ENCODE measurements at regions not wholly inside any gene's neighbourhood (a gene's known extent, or its start where the extent isn't known, plus 50 kb on each side); places are given as distances from the start of the nearest gene placed in this dataset.

DNA sequence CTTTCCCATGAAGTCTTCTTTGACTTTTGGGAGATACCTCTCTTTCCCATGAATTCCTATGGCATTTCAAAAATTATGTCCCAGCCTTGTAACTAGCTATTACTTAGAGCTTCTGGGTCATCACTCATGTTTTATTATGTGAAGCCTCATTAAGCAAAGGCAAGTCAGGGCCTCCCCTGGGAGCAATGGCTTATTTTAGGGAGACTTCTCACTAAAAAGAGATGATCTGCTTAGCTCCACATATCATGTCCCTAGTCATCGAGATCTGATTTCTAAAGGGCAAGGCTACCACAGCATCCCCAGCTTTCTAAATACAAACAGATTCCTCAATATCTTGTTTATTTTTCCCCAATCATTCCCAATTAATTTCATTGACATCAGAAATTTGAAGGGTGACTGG lies 154.0 kb upstream of the MANEA start:
- dilution Hi-C loops (cut with HindIII; ENCODE audit: low sequenced_read_pairs, unreplicated experiment) (no loop called here), in situ Hi-C loops (cut with MboI; ENCODE audit: low sequenced_read_pairs) (no loop called here), intact Hi-C loops (cut with micrococcal nuclease) (no loop called here)
- Histone ChIP-seq H3K4me1 (ENCODE audit: control insufficient read depth, insufficient read depth, low read length) (no peaks in the 10 kb centered on the region), H3K9ac (ENCODE audit: low read depth, low read length) (no peak overlapping the region), H3K56ac (ENCODE audit: extremely low read depth, insufficient read depth, low read length) (no peak overlapping the region), H2BK120ac (ENCODE audit: low read depth, low read length) (no peak overlapping the region), H4K91ac (ENCODE audit: insufficient read depth, low read depth, low read length) (no peak overlapping the region), H2AK9ac (replicated peaks; ENCODE audit: low read depth, low read length, poor library complexity) (no peak overlapping the region), H3K18ac (ENCODE audit: low read depth, low read length) (no peak overlapping the region), H3K9me3 (ENCODE audit: control insufficient read depth, insufficient read depth, low read length) (no peaks in the 10 kb centered on the region), H3K4me3 (ENCODE audit: insufficient read depth, low read depth, low read length) (no peak overlapping the region), H3K79me1 (ENCODE audit: low read depth in 1 of 2, low read length in 2 of 2) (no peaks in the 10 kb centered on the region), H2AK5ac (ENCODE audit: low read depth, low read length) (no peak overlapping the region), H2BK15ac (ENCODE audit: low read depth, low read length) (no peak overlapping the region), H3K14ac (replicated peaks; ENCODE audit: low read depth, low read length) (no peak overlapping the region), H3K23ac (ENCODE audit: low read depth, low read length) (no peak overlapping the region), H3K4me2 (ENCODE audit: low read depth, low read length) (no peak overlapping the region), H4K8ac (ENCODE audit: low read depth in 2 of 2, low read length in 2 of 2) (no peak overlapping the region), H3K27ac (ENCODE audit: insufficient read depth, low read length) (no peak overlapping the region), H3K36me3 (ENCODE audit: control insufficient read depth, insufficient read depth, low read length) (no peaks in the 10 kb centered on the region), H2BK5ac (ENCODE audit: low read depth, low read length, poor library complexity, severe bottlenecking) (no peak overlapping the region), H3K9me1 (ENCODE audit: insufficient read depth, low read length) (no peaks in the 10 kb centered on the region), H4K20me1 (ENCODE audit: insufficient read depth, low read length) (no peaks in the 10 kb centered on the region), H3K4ac (ENCODE audit: low read depth, low read length) (no peak overlapping the region), H3K27me3 (ENCODE audit: control insufficient read depth, insufficient read depth, low read length) (no peaks in the 10 kb centered on the region), H4K5ac (ENCODE audit: low read depth, low read length) (no peak overlapping the region), H2BK20ac (ENCODE audit: low read depth, low read length) (no peak overlapping the region), H2AFZ (replicated peaks; ENCODE audit: low read length, poor library complexity) (no peak overlapping the region)
- no TSS peak for BruUV-seq (replicated peaks)
- WGBS, 2 experiments (ENCODE audit: extremely low coverage in 2 of 2, insufficient read length in 1 of 2), result no CpG with 5 or more reads among the region's 1 CpG
- DNase-seq (no peak), ATAC-seq (ENCODE audit: low read depth) (no peak)
- TF ChIP-seq NFE2L2 (IDR thresholded peaks at IDR 0.05; ENCODE audit: low read depth, low read length) (no peak), MAZ (IDR thresholded peaks at IDR 0.05; ENCODE audit: borderline replicate concordance, low read depth, low read length) (no peak), CHD1 (IDR thresholded peaks at IDR 0.05; ENCODE audit: low read depth, low read length) (no peak), FOS (IDR thresholded peaks at IDR 0.05; ENCODE audit: low read depth, low read length) (no peak), CEBPB (IDR thresholded peaks at IDR 0.05; ENCODE audit: low read depth, low read length) (no peak), RAD21 (IDR thresholded peaks at IDR 0.05; ENCODE audit: low read length) (no peak), RCOR1 (IDR thresholded peaks at IDR 0.05; ENCODE audit: insufficient replicate concordance, low read length) (no peak), SMC3 (IDR thresholded peaks at IDR 0.05; ENCODE audit: low read depth, low read length) (no peak), MAFK (IDR thresholded peaks at IDR 0.05; ENCODE audit: low read depth, low read length) (no peak), POLR2A (IDR thresholded peaks at IDR 0.05; ENCODE audit: low read depth, low read length) (no peak), RFX5 (IDR thresholded peaks at IDR 0.05; ENCODE audit: low read depth, low read length) (no peak)
- TF ChIP-seq, protein P1, sequence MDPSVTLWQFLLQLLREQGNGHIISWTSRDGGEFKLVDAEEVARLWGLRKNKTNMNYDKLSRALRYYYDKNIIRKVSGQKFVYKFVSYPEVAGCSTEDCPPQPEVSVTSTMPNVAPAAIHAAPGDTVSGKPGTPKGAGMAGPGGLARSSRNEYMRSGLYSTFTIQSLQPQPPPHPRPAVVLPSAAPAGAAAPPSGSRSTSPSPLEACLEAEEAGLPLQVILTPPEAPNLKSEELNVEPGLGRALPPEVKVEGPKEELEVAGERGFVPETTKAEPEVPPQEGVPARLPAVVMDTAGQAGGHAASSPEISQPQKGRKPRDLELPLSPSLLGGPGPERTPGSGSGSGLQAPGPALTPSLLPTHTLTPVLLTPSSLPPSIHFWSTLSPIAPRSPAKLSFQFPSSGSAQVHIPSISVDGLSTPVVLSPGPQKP (IDR thresholded peaks at IDR 0.05; ENCODE audit: borderline replicate concordance, low read depth, low read length), result no peak
- TF ChIP-seq, protein P2, sequence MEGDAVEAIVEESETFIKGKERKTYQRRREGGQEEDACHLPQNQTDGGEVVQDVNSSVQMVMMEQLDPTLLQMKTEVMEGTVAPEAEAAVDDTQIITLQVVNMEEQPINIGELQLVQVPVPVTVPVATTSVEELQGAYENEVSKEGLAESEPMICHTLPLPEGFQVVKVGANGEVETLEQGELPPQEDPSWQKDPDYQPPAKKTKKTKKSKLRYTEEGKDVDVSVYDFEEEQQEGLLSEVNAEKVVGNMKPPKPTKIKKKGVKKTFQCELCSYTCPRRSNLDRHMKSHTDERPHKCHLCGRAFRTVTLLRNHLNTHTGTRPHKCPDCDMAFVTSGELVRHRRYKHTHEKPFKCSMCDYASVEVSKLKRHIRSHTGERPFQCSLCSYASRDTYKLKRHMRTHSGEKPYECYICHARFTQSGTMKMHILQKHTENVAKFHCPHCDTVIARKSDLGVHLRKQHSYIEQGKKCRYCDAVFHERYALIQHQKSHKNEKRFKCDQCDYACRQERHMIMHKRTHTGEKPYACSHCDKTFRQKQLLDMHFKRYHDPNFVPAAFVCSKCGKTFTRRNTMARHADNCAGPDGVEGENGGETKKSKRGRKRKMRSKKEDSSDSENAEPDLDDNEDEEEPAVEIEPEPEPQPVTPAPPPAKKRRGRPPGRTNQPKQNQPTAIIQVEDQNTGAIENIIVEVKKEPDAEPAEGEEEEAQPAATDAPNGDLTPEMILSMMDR (conservative IDR thresholded peaks at IDR 0.05; ENCODE audit: low read depth, low read length), result no peak
- TF ChIP-seq, protein P3, sequence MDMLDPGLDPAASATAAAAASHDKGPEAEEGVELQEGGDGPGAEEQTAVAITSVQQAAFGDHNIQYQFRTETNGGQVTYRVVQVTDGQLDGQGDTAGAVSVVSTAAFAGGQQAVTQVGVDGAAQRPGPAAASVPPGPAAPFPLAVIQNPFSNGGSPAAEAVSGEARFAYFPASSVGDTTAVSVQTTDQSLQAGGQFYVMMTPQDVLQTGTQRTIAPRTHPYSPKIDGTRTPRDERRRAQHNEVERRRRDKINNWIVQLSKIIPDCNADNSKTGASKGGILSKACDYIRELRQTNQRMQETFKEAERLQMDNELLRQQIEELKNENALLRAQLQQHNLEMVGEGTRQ (IDR thresholded peaks at IDR 0.05; ENCODE audit: low read depth, low read length), result no peak
- ChIA-PET POLR2A (ENCODE audit: unreplicated experiment) (no interaction called here), CTCF (no interaction called here)

All from IMR-90 (cell line).